GM12892 (cell line): ENCODE measurements at regions not wholly inside any gene's neighbourhood (a gene's known extent, or its start where the extent isn't known, plus 50 kb on each side); places are given as distances from the start of the nearest gene placed in this dataset.

Experiments
- POLR2A ChIP-seq: IDR thresholded peaks from 2 replicates; pipeline ENCODE4 v1.6.1; 2011; ENCODE audit warnings: low read depth, low read length, control low read depth
- POLR2AphosphoS5 ChIP-seq: IDR thresholded peaks from 2 replicates; pipeline ENCODE4 v1.6.1; 2011; ENCODE audit warnings: low read depth, low read length, control low read depth

- TF ChIP-seq POLR2AphosphoS5 (no peak), POLR2A (no peak)
Measured at GRCh38 chr1:38677311-38677710, 182.3 kb downstream of the RRAGC start.
